ENCODE measurements at regions not wholly inside any gene's neighbourhood (a gene's known extent, or its start where the extent isn't known, plus 50 kb on each side); places are given as distances from the start of the nearest gene placed in this dataset.

DNA sequence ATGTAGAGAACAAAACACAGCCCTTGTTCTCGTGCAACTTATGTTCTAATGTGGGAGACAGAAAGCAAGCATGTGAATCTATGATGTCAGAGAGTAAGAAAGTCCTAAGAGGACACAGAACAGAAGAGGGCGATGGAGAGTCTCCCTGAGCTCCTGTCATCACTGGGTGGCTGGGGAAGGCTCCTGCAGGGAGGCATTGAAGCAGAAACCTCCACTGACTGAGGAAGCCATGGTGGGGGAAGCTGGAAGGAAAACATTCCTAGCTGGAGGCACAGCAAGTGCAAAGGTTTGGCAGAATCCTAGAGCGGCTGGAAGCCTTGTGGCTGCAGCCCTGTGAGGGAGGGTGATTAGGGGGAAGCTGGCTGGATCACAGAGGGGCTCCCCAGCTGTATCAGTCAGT is 248.0 kb downstream of the CDH26 start:
- TF ChIP-seq FOXP2 (optimal IDR thresholded peaks at IDR 0.05; ENCODE audit: borderline replicate concordance, extremely low read depth, extremely low read length, insufficient read depth) (no peak), POLR2AphosphoS5 (IDR thresholded peaks at IDR 0.05; ENCODE audit: low read depth, low read length) (no peak), SIN3A (IDR thresholded peaks at IDR 0.05; ENCODE audit: borderline replicate concordance, insufficient read depth, low read length) (no peak), TAF1 (IDR thresholded peaks at IDR 0.05; ENCODE audit: borderline replicate concordance, insufficient read depth, low read length) (no peak)
- TF ChIP-seq, protein P1, sequence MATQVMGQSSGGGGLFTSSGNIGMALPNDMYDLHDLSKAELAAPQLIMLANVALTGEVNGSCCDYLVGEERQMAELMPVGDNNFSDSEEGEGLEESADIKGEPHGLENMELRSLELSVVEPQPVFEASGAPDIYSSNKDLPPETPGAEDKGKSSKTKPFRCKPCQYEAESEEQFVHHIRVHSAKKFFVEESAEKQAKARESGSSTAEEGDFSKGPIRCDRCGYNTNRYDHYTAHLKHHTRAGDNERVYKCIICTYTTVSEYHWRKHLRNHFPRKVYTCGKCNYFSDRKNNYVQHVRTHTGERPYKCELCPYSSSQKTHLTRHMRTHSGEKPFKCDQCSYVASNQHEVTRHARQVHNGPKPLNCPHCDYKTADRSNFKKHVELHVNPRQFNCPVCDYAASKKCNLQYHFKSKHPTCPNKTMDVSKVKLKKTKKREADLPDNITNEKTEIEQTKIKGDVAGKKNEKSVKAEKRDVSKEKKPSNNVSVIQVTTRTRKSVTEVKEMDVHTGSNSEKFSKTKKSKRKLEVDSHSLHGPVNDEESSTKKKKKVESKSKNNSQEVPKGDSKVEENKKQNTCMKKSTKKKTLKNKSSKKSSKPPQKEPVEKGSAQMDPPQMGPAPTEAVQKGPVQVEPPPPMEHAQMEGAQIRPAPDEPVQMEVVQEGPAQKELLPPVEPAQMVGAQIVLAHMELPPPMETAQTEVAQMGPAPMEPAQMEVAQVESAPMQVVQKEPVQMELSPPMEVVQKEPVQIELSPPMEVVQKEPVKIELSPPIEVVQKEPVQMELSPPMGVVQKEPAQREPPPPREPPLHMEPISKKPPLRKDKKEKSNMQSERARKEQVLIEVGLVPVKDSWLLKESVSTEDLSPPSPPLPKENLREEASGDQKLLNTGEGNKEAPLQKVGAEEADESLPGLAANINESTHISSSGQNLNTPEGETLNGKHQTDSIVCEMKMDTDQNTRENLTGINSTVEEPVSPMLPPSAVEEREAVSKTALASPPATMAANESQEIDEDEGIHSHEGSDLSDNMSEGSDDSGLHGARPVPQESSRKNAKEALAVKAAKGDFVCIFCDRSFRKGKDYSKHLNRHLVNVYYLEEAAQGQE (IDR thresholded peaks at IDR 0.05; ENCODE audit: insufficient read depth in 1 of 2, low read depth in 2 of 2, low read length in 2 of 2), result no peak

Measured in PFSK-1 (cell line).